ENCODE measurements at regions not wholly inside any gene's neighbourhood (a gene's known extent, or its start where the extent isn't known, plus 50 kb on each side); places are given as distances from the start of the nearest gene placed in this dataset.

GRCh38 chr7:155881471-155882350, 69.4 kb upstream of the SHH start:
- no peak for ATAC-seq
- no peak for TF ChIP-seq CTCF (IDR thresholded peaks at IDR 0.05)
- H3K27me3 ChIP-seq = no peaks in the 10 kb centered on the region
- no peak overlapping the region for H3K27ac ChIP-seq
- DNase-seq = peak in 1 of 4 donors; percentile 71
- H3K9me3 ChIP-seq = no peaks in the 10 kb centered on the region
- no peaks in the 10 kb centered on the region for H3K36me3 ChIP-seq
- no peaks in the 10 kb centered on the region for H3K4me1 ChIP-seq
- no peak overlapping the region for H3K4me3 ChIP-seq
- intact Hi-C loops (cut with DNase I) = no loop called here

GRCh38 chr7:155880721-155881120, 68.5 kb upstream of the SHH start:
- ATAC-seq (no peak), DNase-seq (no peak)
- H3K36me3 ChIP-seq = no peaks in the 10 kb centered on the region
- H3K27ac ChIP-seq = no peak overlapping the region
- H3K27me3 ChIP-seq = no peaks in the 10 kb centered on the region
- no peak for TF ChIP-seq CTCF (IDR thresholded peaks at IDR 0.05)
- intact Hi-C loops (cut with DNase I) = no loop called here
- H3K9me3 ChIP-seq = no peaks in the 10 kb centered on the region
- no peak overlapping the region for H3K4me3 ChIP-seq
- H3K4me1 ChIP-seq = no peaks in the 10 kb centered on the region

- no peak overlapping the region for H3K4me3 ChIP-seq
- H3K27ac ChIP-seq = no peak overlapping the region
- DNase-seq (no peak), ATAC-seq (no peak)
- TF ChIP-seq CTCF (IDR thresholded peaks at IDR 0.05) = no peak
- H3K9me3 ChIP-seq = no peaks in the 10 kb centered on the region
- H3K27me3 ChIP-seq = no peaks in the 10 kb centered on the region
- no peaks in the 10 kb centered on the region for H3K4me1 ChIP-seq
- H3K36me3 ChIP-seq = no peaks in the 10 kb centered on the region
- intact Hi-C loops (cut with DNase I) = no loop called here
These were observed 67.3 kb upstream of the SHH start for GRCh38 chr7:155879592-155879991.

- no peaks in the 10 kb centered on the region for H3K9me3 ChIP-seq
- H3K27me3 ChIP-seq = no peaks in the 10 kb centered on the region
- DNase-seq = peak in 2 of 4 donors; percentile 9 to 31
- ATAC-seq = peak; percentile 86
- no peak for TF ChIP-seq CTCF (IDR thresholded peaks at IDR 0.05)
- no peaks in the 10 kb centered on the region for H3K36me3 ChIP-seq
- H3K4me1 ChIP-seq = no peaks in the 10 kb centered on the region
- intact Hi-C loops (cut with DNase I) = no loop called here
- H3K4me3 ChIP-seq = no peak overlapping the region
- no peak overlapping the region for H3K27ac ChIP-seq
These were observed 66.4 kb upstream of the SHH start for GRCh38 chr7:155878674-155879073.

GRCh38 chr7:155878250-155878649, 66.0 kb upstream of the SHH start:
- Histone ChIP-seq H3K9me3 (no peaks in the 10 kb centered on the region), H3K27ac (no peak overlapping the region), H3K36me3 (no peaks in the 10 kb centered on the region), H3K4me3 (no peak overlapping the region), H3K27me3 (no peaks in the 10 kb centered on the region), H3K4me1 (no peaks in the 10 kb centered on the region)
- intact Hi-C loops (cut with DNase I) = no loop called here
- ATAC-seq (no peak), DNase-seq (peak in 1 of 4 donors; percentile 65)
- no peak for TF ChIP-seq CTCF (IDR thresholded peaks at IDR 0.05)

All from left lung (tissue), 4 donors.